ENCODE measurements at regions not wholly inside any gene's neighbourhood (a gene's known extent, or its start where the extent isn't known, plus 50 kb on each side); places are given as distances from the start of the nearest gene placed in this dataset.
"Not testable (repeated sequence)": the region's sequence is repeated elsewhere in the genome, so short reads cannot be mapped to it uniquely, and the experiment has no call there.

DNA sequence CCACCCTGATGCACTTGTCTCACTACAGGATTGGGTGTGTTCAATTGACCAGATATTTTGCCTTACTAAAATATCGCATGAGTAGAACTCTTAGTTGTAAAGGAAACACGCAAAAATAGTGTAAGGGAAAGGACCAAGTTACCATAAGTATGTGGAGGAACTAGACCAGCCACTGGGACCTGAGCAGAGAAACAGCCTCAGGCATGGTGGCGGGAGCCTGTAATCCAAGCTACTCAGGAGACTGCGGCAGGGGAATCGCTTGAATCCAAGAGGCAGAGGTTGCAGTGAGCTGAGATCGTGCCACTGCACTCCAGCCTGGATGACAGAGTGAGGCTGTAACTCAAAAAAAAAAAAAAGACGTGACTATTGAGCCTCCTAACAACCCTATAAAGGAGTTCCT, 117.9 kb upstream of the SPATA31C2 start:
- 85 to 88% methylated on average over 7 of the region's 7 CpGs for WGBS, 2 donors
- Histone ChIP-seq H3K36me3 (no peaks in the 10 kb centered on the region), H3K27ac (no peak overlapping the region), H3K9me3 (no peaks in the 10 kb centered on the region), H3K27me3 (no peaks in the 10 kb centered on the region), H3K4me1 (peaks cover 0 to 6% of the 10 kb centered on the region in 2 donors), H3K4me3 (replicated peaks in 1 of 3) (no peak overlapping the region)
- TF ChIP-seq, protein P1, sequence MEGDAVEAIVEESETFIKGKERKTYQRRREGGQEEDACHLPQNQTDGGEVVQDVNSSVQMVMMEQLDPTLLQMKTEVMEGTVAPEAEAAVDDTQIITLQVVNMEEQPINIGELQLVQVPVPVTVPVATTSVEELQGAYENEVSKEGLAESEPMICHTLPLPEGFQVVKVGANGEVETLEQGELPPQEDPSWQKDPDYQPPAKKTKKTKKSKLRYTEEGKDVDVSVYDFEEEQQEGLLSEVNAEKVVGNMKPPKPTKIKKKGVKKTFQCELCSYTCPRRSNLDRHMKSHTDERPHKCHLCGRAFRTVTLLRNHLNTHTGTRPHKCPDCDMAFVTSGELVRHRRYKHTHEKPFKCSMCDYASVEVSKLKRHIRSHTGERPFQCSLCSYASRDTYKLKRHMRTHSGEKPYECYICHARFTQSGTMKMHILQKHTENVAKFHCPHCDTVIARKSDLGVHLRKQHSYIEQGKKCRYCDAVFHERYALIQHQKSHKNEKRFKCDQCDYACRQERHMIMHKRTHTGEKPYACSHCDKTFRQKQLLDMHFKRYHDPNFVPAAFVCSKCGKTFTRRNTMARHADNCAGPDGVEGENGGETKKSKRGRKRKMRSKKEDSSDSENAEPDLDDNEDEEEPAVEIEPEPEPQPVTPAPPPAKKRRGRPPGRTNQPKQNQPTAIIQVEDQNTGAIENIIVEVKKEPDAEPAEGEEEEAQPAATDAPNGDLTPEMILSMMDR (IDR thresholded peaks at IDR 0.05): no peak
- no peak for TF ChIP-seq POLR2A (IDR thresholded peaks at IDR 0.05)
- intact Hi-C loops (cut with DNase I): no loop called here
- DNase-seq: no peak

GRCh38 chr9:88255806-88256205, 117.5 kb upstream of the SPATA31C2 start:
- intact Hi-C loops (cut with DNase I); H3K36me3 ChIP-seq; H3K4me3 ChIP-seq (replicated peaks in 1 of 3); H3K27ac ChIP-seq; H3K4me1 ChIP-seq; H3K9me3 ChIP-seq; DNase-seq; H3K27me3 ChIP-seq: not testable (repeated sequence)
- 48 to 51% methylated on average over 4 of the region's 4 CpGs for WGBS, 2 donors

DNA sequence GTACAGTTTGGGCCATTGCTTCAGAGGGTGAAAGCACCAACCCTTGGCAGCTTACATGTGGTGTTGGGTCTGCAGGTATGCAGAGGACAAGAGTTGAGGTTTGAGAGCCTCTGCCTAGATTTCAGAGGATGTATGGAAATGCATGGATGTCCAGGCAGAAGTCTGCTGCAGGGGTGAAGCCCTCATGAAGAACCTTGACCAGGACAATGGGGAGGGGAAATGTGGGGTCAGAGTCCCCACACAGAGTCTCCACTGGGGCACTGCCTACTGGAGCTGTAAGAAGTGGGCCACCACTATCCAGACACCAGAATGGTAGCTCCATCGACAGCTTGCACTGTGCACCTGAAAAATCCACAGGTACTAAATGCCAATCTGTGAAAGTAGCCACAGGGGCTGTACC, 113.6 kb upstream of the SPATA31C2 start:
- TF ChIP-seq POLR2A (IDR thresholded peaks at IDR 0.05): no peak
- TF ChIP-seq, protein P1 (IDR thresholded peaks at IDR 0.05): no peak
- H3K9me3 ChIP-seq: no peaks in the 10 kb centered on the region
- intact Hi-C loops (cut with DNase I): no loop called here
- H3K4me3 ChIP-seq (replicated peaks in 1 of 3): no peak overlapping the region
- WGBS, 2 donors: 67 to 89% methylated on average over 1 of the region's 1 CpG
- DNase-seq: no peak
- H3K4me1 ChIP-seq: no peaks in the 10 kb centered on the region
- H3K27ac ChIP-seq: no peak overlapping the region
- H3K27me3 ChIP-seq: no peaks in the 10 kb centered on the region
- no peaks in the 10 kb centered on the region for H3K36me3 ChIP-seq

DNA sequence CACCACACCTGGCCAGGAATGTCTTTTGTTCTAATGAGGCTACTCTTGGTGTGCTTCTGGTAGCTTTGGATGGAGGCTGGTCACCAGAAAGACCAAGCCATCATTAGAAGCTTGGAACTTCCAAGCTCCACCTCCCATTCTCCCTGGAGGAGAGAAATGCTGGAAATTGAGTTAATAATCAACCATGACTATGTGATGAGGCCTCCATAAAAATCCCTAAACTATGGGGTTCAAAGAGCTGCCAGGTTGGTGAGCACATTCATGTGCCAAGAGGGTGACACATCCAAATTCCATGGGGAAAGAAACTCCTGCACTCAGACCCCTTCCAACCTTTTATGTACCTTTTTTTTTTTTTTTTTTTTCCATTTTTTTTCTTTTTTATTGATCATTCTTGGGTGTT, 105.5 kb upstream of the SPATA31C2 start:
- DNase-seq: no peak
- Histone ChIP-seq H3K27me3 (no peaks in the 10 kb centered on the region), H3K36me3 (no peaks in the 10 kb centered on the region), H3K4me3 (replicated peaks in 1 of 3) (no peak overlapping the region), H3K4me1 (no peaks in the 10 kb centered on the region), H3K9me3 (no peaks in the 10 kb centered on the region), H3K27ac (no peak overlapping the region)
- intact Hi-C loops (cut with DNase I): no loop called here
- TF ChIP-seq POLR2A (IDR thresholded peaks at IDR 0.05): no peak
- TF ChIP-seq, protein P1 (IDR thresholded peaks at IDR 0.05): no peak

GRCh38 chr9:88242879-88243278, 104.6 kb upstream of the SPATA31C2 start:
- Histone ChIP-seq H3K4me3 (replicated peaks in 1 of 3) (no peak overlapping the region), H3K4me1 (no peaks in the 10 kb centered on the region), H3K27ac (no peak overlapping the region), H3K27me3 (no peaks in the 10 kb centered on the region), H3K9me3 (no peaks in the 10 kb centered on the region), H3K36me3 (no peaks in the 10 kb centered on the region)
- WGBS, 2 donors: 81 to 91% methylated on average over 1 of the region's 1 CpG
- TF ChIP-seq, protein P1 (IDR thresholded peaks at IDR 0.05): no peak
- DNase-seq: no peak
- intact Hi-C loops (cut with DNase I): no loop called here

DNA sequence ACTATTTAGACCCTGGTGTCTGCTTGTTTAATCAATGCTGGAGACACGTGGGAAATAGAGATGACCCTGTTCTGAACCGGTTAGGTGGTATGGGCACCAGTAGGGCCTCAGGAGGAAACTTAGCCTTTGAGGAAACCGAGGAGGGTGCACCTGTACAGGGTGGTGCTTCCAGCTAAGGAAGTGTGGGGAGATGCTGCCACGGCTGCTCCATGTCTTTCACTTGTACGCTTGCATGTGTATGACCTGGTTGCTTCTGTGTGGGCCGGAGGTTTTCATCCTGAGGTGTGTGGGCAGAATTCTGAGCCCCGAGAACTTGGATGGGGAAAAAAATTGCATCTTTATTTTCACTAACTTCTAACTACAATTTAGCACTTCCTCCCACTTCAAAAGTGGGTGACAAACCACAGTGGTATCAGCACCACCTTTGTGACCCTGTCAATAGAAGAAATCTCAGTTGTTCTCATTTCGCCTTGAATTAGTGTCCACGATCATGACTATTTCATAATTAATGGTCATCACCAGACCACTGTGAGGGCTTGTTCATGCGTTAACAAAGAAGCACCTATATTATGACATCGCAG, 99.8 kb upstream of the SPATA31C2 start:
- Histone ChIP-seq H3K27ac (no peak overlapping the region), H3K27me3 (no peaks in the 10 kb centered on the region), H3K4me1 (no peaks in the 10 kb centered on the region), H3K4me3 (replicated peaks in 1 of 3) (no peak overlapping the region), H3K9me3 (no peaks in the 10 kb centered on the region), H3K36me3 (no peaks in the 10 kb centered on the region)
- intact Hi-C loops (cut with DNase I): no loop called here
- no peak for DNase-seq
- TF ChIP-seq POLR2A (IDR thresholded peaks at IDR 0.05): no peak
- TF ChIP-seq, protein P1 (IDR thresholded peaks at IDR 0.05): no peak
- WGBS, 2 donors: 81 to 86% methylated on average over 11 of the region's 11 CpGs

All from thyroid gland (tissue), 4 donors.